WTC11 (cell line): ENCODE measurements at regions not wholly inside any gene's neighbourhood (a gene's known extent, or its start where the extent isn't known, plus 50 kb on each side); places are given as distances from the start of the nearest gene placed in this dataset.

Experiments used
- ATAC-seq: fragments of 200-7000 bp; cut with Tn5 transposase; 2 replicates; pipeline ENCODE4 v1.10.0; 2021; ENCODE audit warnings: mild to moderate bottlenecking, moderate library complexity
- CTCF ChIA-PET: fragments of 300-600 bp; sonication (Branson Sonifier 250); formaldehyde crosslinking; loops from one replicate; lab custom pipeline; 2021; ENCODE audit warnings: antibody characterized with exemption; lab: Charles Lee
- POLR2A ChIA-PET: fragments of 350-600 bp; sonication (Branson Sonifier 250); formaldehyde crosslinking; loops from one replicate; lab custom pipeline; 2021; ENCODE audit warnings: antibody characterized with exemption; lab: Charles Lee
- DNase-seq: peaks from one replicate; pipeline ENCODE4 v3.0.0; 2021; ENCODE audit warnings: low spot score
- H3K27ac Mint-ChIP-seq: 2 replicates; pipeline ENCODE4 v1.8.0; 2021; ENCODE audit warnings: mixed read lengths
- H3K27me3 Mint-ChIP-seq: 2 replicates; pipeline ENCODE4 v1.8.0; 2021; ENCODE audit warnings: low read depth, mild to moderate bottlenecking, moderate library complexity, mixed read lengths
- H3K36me3 Mint-ChIP-seq: 2 replicates; pipeline ENCODE4 v1.8.0; 2021; ENCODE audit warnings: mixed read lengths
- H3K4me1 Mint-ChIP-seq: 2 replicates; pipeline ENCODE4 v1.8.0; 2022; ENCODE audit warnings: mixed read lengths
- H3K4me3 Mint-ChIP-seq: 2 replicates; pipeline ENCODE4 v1.8.0; 2021; ENCODE audit warnings: mild to moderate bottlenecking, moderate library complexity, mixed read lengths
- H3K9me3 Mint-ChIP-seq: 2 replicates; pipeline ENCODE4 v1.8.0; 2021; ENCODE audit warnings: mixed read lengths
- CREB1 ChIP-seq: sonication (generic); formaldehyde crosslinking; IDR thresholded peaks from 2 replicates; pipeline ENCODE4 v1.8.0; 2023; ENCODE audit warnings: mild to moderate bottlenecking, missing genetic modification reagents
- FOXK1 ChIP-seq: sonication (generic); formaldehyde crosslinking; IDR thresholded peaks from 2 replicates; pipeline ENCODE4 v1.8.0; 2022; ENCODE audit warnings: mild to moderate bottlenecking, moderate library complexity, missing genetic modification reagents
- MXD4 ChIP-seq: fragments of 250-450 bp; sonication (Bioruptor Pico); IDR thresholded peaks from 2 replicates; pipeline ENCODE4 v1.8.0; 2021; ENCODE audit warnings: mild to moderate bottlenecking, moderate library complexity, borderline replicate concordance
- MYBL2 ChIP-seq: sonication (generic); formaldehyde crosslinking; IDR thresholded peaks from 2 replicates; pipeline ENCODE4 v1.8.1; 2023; ENCODE audit warnings: mild to moderate bottlenecking, moderate library complexity, missing genetic modification reagents
- NFATC4 ChIP-seq: fragments of 250-450 bp; sonication (Bioruptor Pico); IDR thresholded peaks from 2 replicates; pipeline ENCODE4 v1.9.0; 2021; ENCODE audit warnings: mild to moderate bottlenecking
- NR1H2 ChIP-seq: sonication (generic); formaldehyde crosslinking; IDR thresholded peaks from 2 replicates; pipeline ENCODE4 v1.9.0; 2021; ENCODE audit warnings: mild to moderate bottlenecking, moderate library complexity, missing genetic modification reagents
- NR2C2 ChIP-seq: sonication (generic); formaldehyde crosslinking; IDR thresholded peaks from 2 replicates; pipeline ENCODE4 v1.8.0; 2022; ENCODE audit warnings: mild to moderate bottlenecking, missing genetic modification reagents
- NR3C1 ChIP-seq: sonication (generic); formaldehyde crosslinking; conservative IDR thresholded peaks from 2 replicates; pipeline ENCODE4 v1.8.1; 2023; ENCODE audit warnings: low read depth, mild to moderate bottlenecking, missing genetic modification reagents
- RORB ChIP-seq: fragments of 250-450 bp; sonication (Bioruptor Pico); IDR thresholded peaks from 2 replicates; pipeline ENCODE4 v1.9.0; 2021; ENCODE audit warnings: mild to moderate bottlenecking
- SP1 ChIP-seq: sonication (generic); formaldehyde crosslinking; conservative IDR thresholded peaks from 2 replicates; pipeline ENCODE4 v1.8.1; 2022; ENCODE audit warnings: missing genetic modification reagents
- TP53 ChIP-seq: sonication (generic); formaldehyde crosslinking; IDR thresholded peaks from 2 replicates; pipeline ENCODE4 v1.8.1; 2023; ENCODE audit warnings: mild to moderate bottlenecking, missing genetic modification reagents
- ZBTB21 ChIP-seq: sonication (generic); formaldehyde crosslinking; IDR thresholded peaks from 2 replicates; pipeline ENCODE4 v1.8.1; 2023; ENCODE audit warnings: mild to moderate bottlenecking, missing genetic modification reagents, borderline replicate concordance
- ZNF121 ChIP-seq: sonication (generic); formaldehyde crosslinking; IDR thresholded peaks from 2 replicates; pipeline ENCODE4 v1.8.0; 2023; ENCODE audit warnings: missing genetic modification reagents
- ZNF317 ChIP-seq: sonication (generic); formaldehyde crosslinking; IDR thresholded peaks from 2 replicates; pipeline ENCODE4 v1.8.1; 2023; ENCODE audit warnings: low read depth, mild to moderate bottlenecking, moderate library complexity, missing genetic modification reagents, borderline replicate concordance
- TF ChIP-seq, protein P1 (sequence below): sonication (generic); formaldehyde crosslinking; IDR thresholded peaks from 2 replicates; pipeline ENCODE4 v1.8.1; 2023; ENCODE audit warnings: mild to moderate bottlenecking, missing genetic modification reagents
- TF ChIP-seq, protein P2 (sequence below): sonication (generic); formaldehyde crosslinking; IDR thresholded peaks from 2 replicates; pipeline ENCODE4 v1.8.0; 2022; ENCODE audit warnings: mild to moderate bottlenecking, missing genetic modification reagents
- TF ChIP-seq, protein P3 (sequence below): sonication (generic); formaldehyde crosslinking; IDR thresholded peaks from 2 replicates; pipeline ENCODE4 v1.8.1; 2022; ENCODE audit warnings: low read depth, mild to moderate bottlenecking, moderate library complexity, missing genetic modification reagents, borderline replicate concordance
- TF ChIP-seq, protein P4 (sequence below): sonication (generic); formaldehyde crosslinking; conservative IDR thresholded peaks from 2 replicates; pipeline ENCODE4 v1.8.1; 2023; ENCODE audit warnings: mild to moderate bottlenecking, low read depth, missing genetic modification reagents, moderate library complexity
- TF ChIP-seq, protein P5 (sequence below): sonication (generic); formaldehyde crosslinking; IDR thresholded peaks from 2 replicates; pipeline ENCODE4 v1.8.1; 2022; ENCODE audit warnings: mild to moderate bottlenecking, moderate library complexity, missing genetic modification reagents
- TF ChIP-seq, protein P6 (sequence below): sonication (generic); formaldehyde crosslinking; IDR thresholded peaks from 2 replicates; pipeline ENCODE4 v1.8.1; 2023; ENCODE audit warnings: mild to moderate bottlenecking, missing genetic modification reagents, borderline replicate concordance

DNA sequence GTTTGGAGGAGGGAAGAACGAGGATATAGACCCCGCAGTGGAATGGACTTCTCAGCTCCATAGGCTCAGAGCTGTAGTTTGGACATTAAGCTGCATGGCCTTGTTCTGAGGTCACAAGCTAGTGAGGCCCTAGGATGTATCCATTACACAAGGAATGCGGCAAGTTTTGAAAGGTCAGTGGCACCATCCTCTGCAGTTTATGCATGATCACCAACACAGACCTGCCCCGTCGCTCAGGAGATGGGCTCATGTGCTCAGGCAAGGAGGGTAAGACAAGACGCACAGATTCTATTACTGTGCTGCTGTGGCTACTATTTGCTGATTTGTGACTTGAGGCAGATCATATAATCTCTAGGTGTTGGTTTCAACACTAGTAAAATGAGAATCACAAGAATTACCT lies 110.9 kb downstream of the FAM161A start:
- H3K4me1 Mint-ChIP-seq = no peaks in the 10 kb centered on the region
- TF ChIP-seq NR1H2 (CRISPR knock-in tag) (no peak), FOXK1 (no peak), ZNF121 (CRISPR knock-in tag) (no peak), SP1 (CRISPR knock-in tag) (no peak), ZBTB21 (CRISPR knock-in tag) (no peak), MXD4 (CRISPR knock-in tag) (no peak), MYBL2 (no peak), NR3C1 (CRISPR knock-in tag) (no peak), NFATC4 (CRISPR knock-in tag) (no peak), ZNF317 (CRISPR knock-in tag) (no peak), CREB1 (CRISPR knock-in tag) (no peak), NR2C2 (no peak)
- TF ChIP-seq, protein P1, sequence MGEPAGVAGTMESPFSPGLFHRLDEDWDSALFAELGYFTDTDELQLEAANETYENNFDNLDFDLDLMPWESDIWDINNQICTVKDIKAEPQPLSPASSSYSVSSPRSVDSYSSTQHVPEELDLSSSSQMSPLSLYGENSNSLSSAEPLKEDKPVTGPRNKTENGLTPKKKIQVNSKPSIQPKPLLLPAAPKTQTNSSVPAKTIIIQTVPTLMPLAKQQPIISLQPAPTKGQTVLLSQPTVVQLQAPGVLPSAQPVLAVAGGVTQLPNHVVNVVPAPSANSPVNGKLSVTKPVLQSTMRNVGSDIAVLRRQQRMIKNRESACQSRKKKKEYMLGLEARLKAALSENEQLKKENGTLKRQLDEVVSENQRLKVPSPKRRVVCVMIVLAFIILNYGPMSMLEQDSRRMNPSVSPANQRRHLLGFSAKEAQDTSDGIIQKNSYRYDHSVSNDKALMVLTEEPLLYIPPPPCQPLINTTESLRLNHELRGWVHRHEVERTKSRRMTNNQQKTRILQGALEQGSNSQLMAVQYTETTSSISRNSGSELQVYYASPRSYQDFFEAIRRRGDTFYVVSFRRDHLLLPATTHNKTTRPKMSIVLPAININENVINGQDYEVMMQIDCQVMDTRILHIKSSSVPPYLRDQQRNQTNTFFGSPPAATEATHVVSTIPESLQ = no peak
- TF ChIP-seq, protein P2, sequence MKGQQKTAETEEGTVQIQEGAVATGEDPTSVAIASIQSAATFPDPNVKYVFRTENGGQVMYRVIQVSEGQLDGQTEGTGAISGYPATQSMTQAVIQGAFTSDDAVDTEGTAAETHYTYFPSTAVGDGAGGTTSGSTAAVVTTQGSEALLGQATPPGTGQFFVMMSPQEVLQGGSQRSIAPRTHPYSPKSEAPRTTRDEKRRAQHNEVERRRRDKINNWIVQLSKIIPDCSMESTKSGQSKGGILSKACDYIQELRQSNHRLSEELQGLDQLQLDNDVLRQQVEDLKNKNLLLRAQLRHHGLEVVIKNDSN = no peak
- TF ChIP-seq, protein P3, sequence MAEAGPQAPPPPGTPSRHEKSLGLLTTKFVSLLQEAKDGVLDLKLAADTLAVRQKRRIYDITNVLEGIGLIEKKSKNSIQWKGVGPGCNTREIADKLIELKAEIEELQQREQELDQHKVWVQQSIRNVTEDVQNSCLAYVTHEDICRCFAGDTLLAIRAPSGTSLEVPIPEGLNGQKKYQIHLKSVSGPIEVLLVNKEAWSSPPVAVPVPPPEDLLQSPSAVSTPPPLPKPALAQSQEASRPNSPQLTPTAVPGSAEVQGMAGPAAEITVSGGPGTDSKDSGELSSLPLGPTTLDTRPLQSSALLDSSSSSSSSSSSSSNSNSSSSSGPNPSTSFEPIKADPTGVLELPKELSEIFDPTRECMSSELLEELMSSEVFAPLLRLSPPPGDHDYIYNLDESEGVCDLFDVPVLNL (CRISPR knock-in tag) = no peak
- TF ChIP-seq, protein P4, sequence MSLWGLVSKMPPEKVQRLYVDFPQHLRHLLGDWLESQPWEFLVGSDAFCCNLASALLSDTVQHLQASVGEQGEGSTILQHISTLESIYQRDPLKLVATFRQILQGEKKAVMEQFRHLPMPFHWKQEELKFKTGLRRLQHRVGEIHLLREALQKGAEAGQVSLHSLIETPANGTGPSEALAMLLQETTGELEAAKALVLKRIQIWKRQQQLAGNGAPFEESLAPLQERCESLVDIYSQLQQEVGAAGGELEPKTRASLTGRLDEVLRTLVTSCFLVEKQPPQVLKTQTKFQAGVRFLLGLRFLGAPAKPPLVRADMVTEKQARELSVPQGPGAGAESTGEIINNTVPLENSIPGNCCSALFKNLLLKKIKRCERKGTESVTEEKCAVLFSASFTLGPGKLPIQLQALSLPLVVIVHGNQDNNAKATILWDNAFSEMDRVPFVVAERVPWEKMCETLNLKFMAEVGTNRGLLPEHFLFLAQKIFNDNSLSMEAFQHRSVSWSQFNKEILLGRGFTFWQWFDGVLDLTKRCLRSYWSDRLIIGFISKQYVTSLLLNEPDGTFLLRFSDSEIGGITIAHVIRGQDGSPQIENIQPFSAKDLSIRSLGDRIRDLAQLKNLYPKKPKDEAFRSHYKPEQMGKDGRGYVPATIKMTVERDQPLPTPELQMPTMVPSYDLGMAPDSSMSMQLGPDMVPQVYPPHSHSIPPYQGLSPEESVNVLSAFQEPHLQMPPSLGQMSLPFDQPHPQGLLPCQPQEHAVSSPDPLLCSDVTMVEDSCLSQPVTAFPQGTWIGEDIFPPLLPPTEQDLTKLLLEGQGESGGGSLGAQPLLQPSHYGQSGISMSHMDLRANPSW (CRISPR knock-in tag) = no peak
- TF ChIP-seq, protein P5, sequence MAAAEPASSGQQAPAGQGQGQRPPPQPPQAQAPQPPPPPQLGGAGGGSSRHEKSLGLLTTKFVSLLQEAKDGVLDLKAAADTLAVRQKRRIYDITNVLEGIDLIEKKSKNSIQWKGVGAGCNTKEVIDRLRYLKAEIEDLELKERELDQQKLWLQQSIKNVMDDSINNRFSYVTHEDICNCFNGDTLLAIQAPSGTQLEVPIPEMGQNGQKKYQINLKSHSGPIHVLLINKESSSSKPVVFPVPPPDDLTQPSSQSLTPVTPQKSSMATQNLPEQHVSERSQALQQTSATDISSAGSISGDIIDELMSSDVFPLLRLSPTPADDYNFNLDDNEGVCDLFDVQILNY (CRISPR knock-in tag) = no peak
- H3K36me3 Mint-ChIP-seq = no peaks in the 10 kb centered on the region
- no peaks in the 10 kb centered on the region for H3K9me3 Mint-ChIP-seq
- H3K4me3 Mint-ChIP-seq = no peak overlapping the region
- DNase-seq = no peak
- no peak for ATAC-seq
- no peaks in the 10 kb centered on the region for H3K27me3 Mint-ChIP-seq
- ChIA-PET POLR2A (interaction anchor here (0.6 kb wide), 1 partner anchor 215 kb away, joined by 3 read pairs; no protein-coding TSS in a partner anchor), CTCF (no interaction called here)
- no peak overlapping the region for H3K27ac Mint-ChIP-seq

DNA sequence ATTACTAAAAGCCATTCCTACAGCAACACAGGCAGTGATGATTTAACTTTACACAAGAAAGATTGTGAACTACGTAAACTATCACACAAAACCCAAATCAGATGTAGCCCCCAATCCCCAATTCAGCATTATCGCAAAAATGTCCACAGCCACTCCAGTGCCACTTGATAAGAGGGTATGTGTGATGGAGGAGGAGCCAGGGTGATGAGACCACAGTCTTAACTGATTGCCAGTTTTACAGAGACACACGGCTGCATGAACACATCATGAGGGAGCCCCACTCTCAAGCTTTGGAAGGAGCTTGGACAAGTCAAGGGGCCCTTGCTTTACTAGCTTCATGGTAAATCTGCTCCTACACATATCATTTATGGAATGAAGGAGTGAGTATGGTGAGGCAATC lies 116.0 kb downstream of the FAM161A start:
- ATAC-seq (no peak), DNase-seq (no peak)
- ChIA-PET CTCF (no interaction called here), POLR2A (interaction anchor here (0.6 kb wide), 1 partner anchor 75 kb away, joined by 5 read pairs; no protein-coding TSS in a partner anchor)
- Mint-ChIP-seq H3K4me3 (no peak overlapping the region), H3K27me3 (peaks cover 2% of the 10 kb centered on the region; the same call in 1 of the 2 replicates), H3K27ac (no peak overlapping the region), H3K4me1 (no peaks in the 10 kb centered on the region), H3K36me3 (no peaks in the 10 kb centered on the region), H3K9me3 (no peaks in the 10 kb centered on the region)
- TF ChIP-seq, protein P1 = no peak
- TF ChIP-seq RORB (CRISPR knock-in tag) (no peak), SP1 (CRISPR knock-in tag) (no peak), TP53 (CRISPR knock-in tag) (no peak)
- TF ChIP-seq, protein P6, sequence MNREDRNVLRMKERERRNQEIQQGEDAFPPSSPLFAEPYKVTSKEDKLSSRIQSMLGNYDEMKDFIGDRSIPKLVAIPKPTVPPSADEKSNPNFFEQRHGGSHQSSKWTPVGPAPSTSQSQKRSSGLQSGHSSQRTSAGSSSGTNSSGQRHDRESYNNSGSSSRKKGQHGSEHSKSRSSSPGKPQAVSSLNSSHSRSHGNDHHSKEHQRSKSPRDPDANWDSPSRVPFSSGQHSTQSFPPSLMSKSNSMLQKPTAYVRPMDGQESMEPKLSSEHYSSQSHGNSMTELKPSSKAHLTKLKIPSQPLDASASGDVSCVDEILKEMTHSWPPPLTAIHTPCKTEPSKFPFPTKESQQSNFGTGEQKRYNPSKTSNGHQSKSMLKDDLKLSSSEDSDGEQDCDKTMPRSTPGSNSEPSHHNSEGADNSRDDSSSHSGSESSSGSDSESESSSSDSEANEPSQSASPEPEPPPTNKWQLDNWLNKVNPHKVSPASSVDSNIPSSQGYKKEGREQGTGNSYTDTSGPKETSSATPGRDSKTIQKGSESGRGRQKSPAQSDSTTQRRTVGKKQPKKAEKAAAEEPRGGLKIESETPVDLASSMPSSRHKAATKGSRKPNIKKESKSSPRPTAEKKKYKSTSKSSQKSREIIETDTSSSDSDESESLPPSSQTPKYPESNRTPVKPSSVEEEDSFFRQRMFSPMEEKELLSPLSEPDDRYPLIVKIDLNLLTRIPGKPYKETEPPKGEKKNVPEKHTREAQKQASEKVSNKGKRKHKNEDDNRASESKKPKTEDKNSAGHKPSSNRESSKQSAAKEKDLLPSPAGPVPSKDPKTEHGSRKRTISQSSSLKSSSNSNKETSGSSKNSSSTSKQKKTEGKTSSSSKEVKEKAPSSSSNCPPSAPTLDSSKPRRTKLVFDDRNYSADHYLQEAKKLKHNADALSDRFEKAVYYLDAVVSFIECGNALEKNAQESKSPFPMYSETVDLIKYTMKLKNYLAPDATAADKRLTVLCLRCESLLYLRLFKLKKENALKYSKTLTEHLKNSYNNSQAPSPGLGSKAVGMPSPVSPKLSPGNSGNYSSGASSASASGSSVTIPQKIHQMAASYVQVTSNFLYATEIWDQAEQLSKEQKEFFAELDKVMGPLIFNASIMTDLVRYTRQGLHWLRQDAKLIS = no peak
